ENCODE measurements at regions not wholly inside any gene's neighbourhood (a gene's known extent, or its start where the extent isn't known, plus 50 kb on each side); places are given as distances from the start of the nearest gene placed in this dataset.

- H3K4me1 ChIP-seq (ENCODE audit: low read length): no peaks in the 10 kb centered on the region
- H3K27me3 ChIP-seq (ENCODE audit: low read depth, low read length): no peaks in the 10 kb centered on the region
- H3K9ac ChIP-seq (ENCODE audit: low read length): no peak overlapping the region
- no peaks in the 10 kb centered on the region for H3K9me3 ChIP-seq (ENCODE audit: insufficient read depth, low read length)
- H3K36me3 ChIP-seq (replicated peaks; ENCODE audit: low read depth, low read length): no peaks in the 10 kb centered on the region
- TF ChIP-seq EZH2phosphoT487 (IDR thresholded peaks at IDR 0.05; ENCODE audit: low read depth): no peak
- no peak for TF ChIP-seq CTCF (IDR thresholded peaks at IDR 0.05; ENCODE audit: low read depth, low read length)
- H3K4me3 ChIP-seq (ENCODE audit: low read length): no peak overlapping the region
- H4K20me1 ChIP-seq (ENCODE audit: insufficient read depth, low read length): no peaks in the 10 kb centered on the region
- H3K27ac ChIP-seq (ENCODE audit: low read length): no peak overlapping the region
- no peaks in the 10 kb centered on the region for H3K79me2 ChIP-seq (ENCODE audit: low read length)
- no peak overlapping the region for H3K4me2 ChIP-seq (ENCODE audit: low read length)
- H2AFZ ChIP-seq (ENCODE audit: low read depth, low read length): no peak overlapping the region
Measured at GRCh38 chr3:76199382-76199781, 414.0 kb upstream of the ZNF717 start.

GRCh38 chr3:76203578-76203977, 418.2 kb upstream of the ZNF717 start:
- Histone ChIP-seq H3K27me3 (ENCODE audit: low read depth, low read length) (no peaks in the 10 kb centered on the region), H3K9me3 (ENCODE audit: insufficient read depth, low read length) (no peaks in the 10 kb centered on the region), H3K36me3 (replicated peaks; ENCODE audit: low read depth, low read length) (no peaks in the 10 kb centered on the region), H3K27ac (ENCODE audit: low read length) (no peak overlapping the region), H3K79me2 (ENCODE audit: low read length) (no peaks in the 10 kb centered on the region), H3K4me3 (ENCODE audit: low read length) (no peak overlapping the region), H3K9ac (ENCODE audit: low read length) (no peak overlapping the region), H4K20me1 (ENCODE audit: insufficient read depth, low read length) (no peaks in the 10 kb centered on the region), H3K4me1 (ENCODE audit: low read length) (no peaks in the 10 kb centered on the region), H2AFZ (ENCODE audit: low read depth, low read length) (no peak overlapping the region), H3K4me2 (ENCODE audit: low read length) (no peak overlapping the region)
- TF ChIP-seq EZH2phosphoT487 (IDR thresholded peaks at IDR 0.05; ENCODE audit: low read depth) (no peak), CTCF (IDR thresholded peaks at IDR 0.05; ENCODE audit: low read depth, low read length) (no peak)

- Histone ChIP-seq H3K27me3 (ENCODE audit: low read depth, low read length) (no peaks in the 10 kb centered on the region), H2AFZ (ENCODE audit: low read depth, low read length) (no peak overlapping the region), H3K9me3 (ENCODE audit: insufficient read depth, low read length) (no peaks in the 10 kb centered on the region), H3K27ac (ENCODE audit: low read length) (no peak overlapping the region), H4K20me1 (ENCODE audit: insufficient read depth, low read length) (no peaks in the 10 kb centered on the region), H3K79me2 (ENCODE audit: low read length) (no peaks in the 10 kb centered on the region), H3K36me3 (replicated peaks; ENCODE audit: low read depth, low read length) (no peaks in the 10 kb centered on the region), H3K4me2 (ENCODE audit: low read length) (no peak overlapping the region), H3K4me1 (ENCODE audit: low read length) (no peaks in the 10 kb centered on the region), H3K4me3 (ENCODE audit: low read length) (no peak overlapping the region), H3K9ac (ENCODE audit: low read length) (no peak overlapping the region)
- no peak for TF ChIP-seq CTCF (IDR thresholded peaks at IDR 0.05; ENCODE audit: low read depth, low read length)
- no peak for TF ChIP-seq EZH2phosphoT487 (IDR thresholded peaks at IDR 0.05; ENCODE audit: low read depth)
Measured at GRCh38 chr3:76206346-76206745, 421.0 kb upstream of the ZNF717 start.

- H3K4me3 ChIP-seq (ENCODE audit: low read length): no peak overlapping the region
- peak overlapping the region; percentile 39; the same call in 1 of the 2 replicates for H3K27ac ChIP-seq (ENCODE audit: low read length)
- H2AFZ ChIP-seq (ENCODE audit: low read depth, low read length): no peak overlapping the region
- TF ChIP-seq EZH2phosphoT487 (IDR thresholded peaks at IDR 0.05; ENCODE audit: low read depth): no peak
- no peak for TF ChIP-seq CTCF (IDR thresholded peaks at IDR 0.05; ENCODE audit: low read depth, low read length)
- no peaks in the 10 kb centered on the region for H3K79me2 ChIP-seq (ENCODE audit: low read length)
- H3K9ac ChIP-seq (ENCODE audit: low read length): no peak overlapping the region
- peaks cover 10% of the 10 kb centered on the region for H3K4me1 ChIP-seq (ENCODE audit: low read length)
- no peaks in the 10 kb centered on the region for H3K36me3 ChIP-seq (replicated peaks; ENCODE audit: low read depth, low read length)
- H4K20me1 ChIP-seq (ENCODE audit: insufficient read depth, low read length): no peaks in the 10 kb centered on the region
- H3K4me2 ChIP-seq (ENCODE audit: low read length): peak overlapping the region; percentile 21; the same call in 1 of the 2 replicates
- H3K9me3 ChIP-seq (ENCODE audit: insufficient read depth, low read length): 0 out of 2 replicates have a peak, but pooled peaks cover 4% of the 10 kb centered on the region
- no peaks in the 10 kb centered on the region for H3K27me3 ChIP-seq (ENCODE audit: low read depth, low read length)
Measured at GRCh38 chr3:76212679-76213078, 427.3 kb upstream of the ZNF717 start.

Data from OCI-LY3 (cell line).